Endothelial cell of umbilical vein (primary cell): ENCODE measurements at regions not wholly inside any gene's neighbourhood (a gene's known extent, or its start where the extent isn't known, plus 50 kb on each side); places are given as distances from the start of the nearest gene placed in this dataset.

ENCODE experiments used
- BruUV-seq: library from RNA; stranded (reverse); fragments of 400-500 nt; replicated peaks from 2 replicates; lab custom pipeline; 2021; lab: Mats Ljungman, UMichigan
- CTCF ChIA-PET: fragments of 300-600, 350-600 bp; sonication (Branson Sonifier 250); formaldehyde crosslinking; loops from one replicate; lab custom pipeline; 2021; ENCODE audit warnings: antibody characterized with exemption, inconsistent platforms; lab: Charles Lee
- POLR2A ChIA-PET: fragments of 300-600, 350-600 bp; sonication (Branson Sonifier 250); formaldehyde crosslinking; loops from one replicate; lab custom pipeline; 2021; ENCODE audit warnings: antibody characterized with exemption, inconsistent platforms; lab: Charles Lee
- DNase-seq: peaks from one replicate; pipeline ENCODE4 v3.0.0-alpha.2; 2011; ENCODE audit warnings: low read depth, low spot score
- FAIRE-seq: peaks from 2 replicates; lab custom pipeline; 2011; peaks lifted over from hg19 to GRCh38; lab: Jason Lieb, UNC
- H2AFZ ChIP-seq: 2 replicates; pipeline ENCODE4 v1.6.0; 2012; ENCODE audit warnings: low read depth, low read length, control low read depth, inconsistent platforms
- H3K27ac ChIP-seq: 2 replicates; pipeline ENCODE4 v1.5.1; 2011; ENCODE audit warnings: low read depth, mild to moderate bottlenecking, control low read depth, low read length, moderate library complexity; ENCODE audit not compliant: insufficient read depth
- H3K27me3 ChIP-seq, 2 experiments: 2 replicates each; pipeline versions ENCODE4 v1.6.0 to v1.6.1; 2011; ENCODE audit warnings: low read length in 2 of 2, mixed read lengths in 1 of 2; ENCODE audit not compliant: control insufficient read depth in 2 of 2, insufficient read depth in 2 of 2
- H3K36me3 ChIP-seq, 2 experiments: 2 replicates in 1 of 2; 3 replicates in 1 of 2; pipeline ENCODE4 v1.5.1; 2011; ENCODE audit warnings: low read length in 2 of 2, mild to moderate bottlenecking in 1 of 2, moderate library complexity in 1 of 2; ENCODE audit not compliant: control insufficient read depth in 2 of 2, insufficient read depth in 2 of 2; ENCODE audit errors: extremely low read depth in 1 of 2
- H3K4me1 ChIP-seq: 3 replicates; pipeline ENCODE4 v1.5.1; 2011; ENCODE audit warnings: mild to moderate bottlenecking, low read length; ENCODE audit not compliant: control insufficient read depth, insufficient read depth; ENCODE audit errors: extremely low read depth
- H3K4me2 ChIP-seq: 2 replicates; pipeline ENCODE4 v1.6.1; 2011; ENCODE audit warnings: low read length, control low read depth, mixed read lengths; ENCODE audit not compliant: insufficient read depth
- H3K4me3 ChIP-seq, 3 experiments: fragments of 200-600 bp in 1 of 3; sonication (generic), shearing (Covaris generic) in 1 of 3; replicated peaks in 1 of 3; 2 replicates each; pipeline ENCODE4 v1.5.1; 2011 to 2016; ENCODE audit warnings: control low read depth in 3 of 3, low read length in 3 of 3, mild to moderate bottlenecking in 2 of 3, inconsistent platforms in 1 of 3, low read depth in 1 of 3, moderate library complexity in 1 of 3; ENCODE audit not compliant: insufficient read depth in 1 of 3
- H3K79me2 ChIP-seq: 2 replicates; pipeline ENCODE4 v1.6.0; 2012; ENCODE audit warnings: low read length, inconsistent platforms; ENCODE audit not compliant: control insufficient read depth, insufficient read depth
- H3K9ac ChIP-seq: replicated peaks from 2 replicates; pipeline ENCODE3; 2011; ENCODE audit warnings: low read length, control low read depth; ENCODE audit not compliant: insufficient read depth; ENCODE audit errors: extremely low read depth
- H3K9me1 ChIP-seq: replicated peaks from 3 replicates; pipeline ENCODE4 v1.6.0; 2011; ENCODE audit warnings: mild to moderate bottlenecking, low read length; ENCODE audit not compliant: control insufficient read depth, insufficient read depth; ENCODE audit errors: extremely low read depth
- H3K9me3 ChIP-seq: replicated peaks from 2 replicates; pipeline ENCODE4 v1.5.1; 2012; ENCODE audit warnings: low read length, inconsistent platforms; ENCODE audit not compliant: control insufficient read depth, insufficient read depth
- H4K20me1 ChIP-seq: replicated peaks from 2 replicates; pipeline ENCODE3; 2011; ENCODE audit warnings: mild to moderate bottlenecking, low read length; ENCODE audit not compliant: control insufficient read depth, insufficient read depth; ENCODE audit errors: extremely low read depth
- EZH2 ChIP-seq: IDR thresholded peaks from 2 replicates; pipeline ENCODE4 v1.6.1; 2012; ENCODE audit warnings: borderline replicate concordance, low read depth, mild to moderate bottlenecking, moderate library complexity, low read length, inconsistent platforms; ENCODE audit not compliant: severe bottlenecking
- FOS ChIP-seq: IDR thresholded peaks from 2 replicates; pipeline ENCODE4 v1.6.1; 2011; ENCODE audit warnings: mild to moderate bottlenecking, low read length, moderate library complexity, borderline replicate concordance; ENCODE audit not compliant: insufficient read depth
- GATA2 ChIP-seq: IDR thresholded peaks from 2 replicates; pipeline ENCODE4 v1.7.0; 2011; ENCODE audit warnings: low read depth, mild to moderate bottlenecking, moderate library complexity, mixed read lengths, low read length; ENCODE audit not compliant: insufficient read length, insufficient read depth
- JUN ChIP-seq: IDR thresholded peaks from 2 replicates; pipeline ENCODE4 v1.6.1; 2011; ENCODE audit warnings: borderline replicate concordance, low read depth; ENCODE audit not compliant: insufficient read length, insufficient read depth
- MYC ChIP-seq: IDR thresholded peaks from one replicate; pipeline ENCODE4 v1.6.1; 2011; ENCODE audit warnings: mild to moderate bottlenecking, low read depth, low read length
- POLR2A ChIP-seq: IDR thresholded peaks from 2 replicates; pipeline ENCODE4 v1.6.1; 2012; ENCODE audit warnings: low read depth, mild to moderate bottlenecking, control low read depth, low read length
- POLR2AphosphoS5 ChIP-seq: IDR thresholded peaks from 2 replicates; pipeline ENCODE4 v1.6.1; 2012; ENCODE audit warnings: low read depth, mild to moderate bottlenecking, control low read depth, low read length, moderate library complexity; ENCODE audit not compliant: insufficient read depth
- dilution Hi-C: fragments of 300-500 bp; cut with MboI; formaldehyde crosslinking; loops from one replicate; pipeline ENCODE4 v1.15.0; 2019; ENCODE audit warnings: low sequenced_read_pairs; ENCODE audit not compliant: extremely low pct_ligation_motif_present
- intact Hi-C: fragments of 100-400 bp; cut with micrococcal nuclease; formaldehyde crosslinking; loops from one replicate; pipeline ENCODE4 v1.10.0; 2022
- TF ChIP-seq, protein P1 (sequence below): IDR thresholded peaks from 2 replicates; pipeline ENCODE4 v1.6.1; 2011; ENCODE audit not compliant: insufficient read depth, insufficient read length
- TF ChIP-seq, protein P2 (sequence below), 2 donors: IDR thresholded peaks; 1 replicate in 1 of 2; 2 replicates in 1 of 2; pipeline ENCODE4 v1.5.1; 2011; ENCODE audit warnings: low read length in 2 of 2, mild to moderate bottlenecking in 2 of 2, moderate library complexity in 2 of 2, control low read depth in 1 of 2, inconsistent platforms in 1 of 2, low read depth in 1 of 2; ENCODE audit not compliant: insufficient read depth in 1 of 2; ENCODE audit errors: extremely low read depth in 1 of 2

GRCh38 chr20:58584051-58584824, 66.8 kb upstream of the STX16 start:
- no peak overlapping the region for H3K4me2 ChIP-seq
- no peaks in the 10 kb centered on the region for H3K27me3 ChIP-seq
- no peaks in the 10 kb centered on the region for H3K4me1 ChIP-seq
- no peak for FAIRE-seq
- POLR2A ChIA-PET = no interaction called here
- intact Hi-C loops = no loop called here
- TF ChIP-seq POLR2AphosphoS5 (no peak), POLR2A (no peak), EZH2 (no peak), MYC (no peak), JUN (no peak), FOS (no peak), GATA2 (no peak)
- TF ChIP-seq, protein P1, sequence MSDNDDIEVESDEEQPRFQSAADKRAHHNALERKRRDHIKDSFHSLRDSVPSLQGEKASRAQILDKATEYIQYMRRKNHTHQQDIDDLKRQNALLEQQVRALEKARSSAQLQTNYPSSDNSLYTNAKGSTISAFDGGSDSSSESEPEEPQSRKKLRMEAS = no peak
- TF ChIP-seq, protein P2, sequence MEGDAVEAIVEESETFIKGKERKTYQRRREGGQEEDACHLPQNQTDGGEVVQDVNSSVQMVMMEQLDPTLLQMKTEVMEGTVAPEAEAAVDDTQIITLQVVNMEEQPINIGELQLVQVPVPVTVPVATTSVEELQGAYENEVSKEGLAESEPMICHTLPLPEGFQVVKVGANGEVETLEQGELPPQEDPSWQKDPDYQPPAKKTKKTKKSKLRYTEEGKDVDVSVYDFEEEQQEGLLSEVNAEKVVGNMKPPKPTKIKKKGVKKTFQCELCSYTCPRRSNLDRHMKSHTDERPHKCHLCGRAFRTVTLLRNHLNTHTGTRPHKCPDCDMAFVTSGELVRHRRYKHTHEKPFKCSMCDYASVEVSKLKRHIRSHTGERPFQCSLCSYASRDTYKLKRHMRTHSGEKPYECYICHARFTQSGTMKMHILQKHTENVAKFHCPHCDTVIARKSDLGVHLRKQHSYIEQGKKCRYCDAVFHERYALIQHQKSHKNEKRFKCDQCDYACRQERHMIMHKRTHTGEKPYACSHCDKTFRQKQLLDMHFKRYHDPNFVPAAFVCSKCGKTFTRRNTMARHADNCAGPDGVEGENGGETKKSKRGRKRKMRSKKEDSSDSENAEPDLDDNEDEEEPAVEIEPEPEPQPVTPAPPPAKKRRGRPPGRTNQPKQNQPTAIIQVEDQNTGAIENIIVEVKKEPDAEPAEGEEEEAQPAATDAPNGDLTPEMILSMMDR (IDR thresholded peaks at IDR 0.05; ENCODE audit: extremely low read depth in 1 of 2, insufficient read depth in 1 of 2, low read depth in 1 of 2, low read length in 2 of 2) = no peak
- H3K4me3 ChIP-seq = no peak overlapping the region
- BruUV-seq = no TSS peak
- no peak overlapping the region for H3K9ac ChIP-seq
- no peak for DNase-seq
- dilution Hi-C loops = no loop called here
- no peak overlapping the region for H2AFZ ChIP-seq
- CTCF ChIA-PET = no interaction called here
- H3K36me3 ChIP-seq = no peaks in the 10 kb centered on the region
- no peaks in the 10 kb centered on the region for H3K9me3 ChIP-seq
- no peaks in the 10 kb centered on the region for H4K20me1 ChIP-seq
- H3K9me1 ChIP-seq = no peaks in the 10 kb centered on the region
- H3K79me2 ChIP-seq = no peaks in the 10 kb centered on the region
- H3K27ac ChIP-seq = no peak overlapping the region
